Activated naive CD4-positive, alpha-beta T cell treated with anti-CD3 and anti-CD28 coated beads, Interleukin-2, amount 50 U/mL, for 16 hours (primary cell): ENCODE measurements at regions not wholly inside any gene's neighbourhood (a gene's known extent, or its start where the extent isn't known, plus 50 kb on each side); places are given as distances from the start of the nearest gene placed in this dataset.
"Not testable (repeated sequence)": the region's sequence is repeated elsewhere in the genome, so short reads cannot be mapped to it uniquely, and the experiment has no call there.

ENCODE experiments used
- DNase-seq: peaks from one replicate; pipeline ENCODE4 v3.0.0-alpha.2; 2020

DNA sequence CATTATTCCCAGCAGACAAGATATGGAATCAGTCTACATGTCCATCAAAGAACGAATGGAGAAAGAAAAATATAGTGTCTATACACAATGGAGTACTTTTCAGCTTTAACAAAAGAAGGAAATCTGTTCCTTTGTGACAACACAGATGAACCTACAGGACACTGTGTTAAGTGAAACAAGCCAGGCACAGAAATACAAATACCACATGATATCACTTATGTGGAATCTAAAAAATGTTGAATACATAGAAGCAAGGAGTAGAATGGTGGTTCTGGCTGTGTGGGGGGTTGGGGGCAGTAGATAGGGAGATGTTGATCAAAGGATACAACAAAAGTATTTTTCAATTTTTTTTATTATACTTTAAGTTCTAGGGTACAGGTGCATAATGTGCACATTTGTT lies 347.7 kb upstream of the MAP2 start:
- no peak for DNase-seq

DNA sequence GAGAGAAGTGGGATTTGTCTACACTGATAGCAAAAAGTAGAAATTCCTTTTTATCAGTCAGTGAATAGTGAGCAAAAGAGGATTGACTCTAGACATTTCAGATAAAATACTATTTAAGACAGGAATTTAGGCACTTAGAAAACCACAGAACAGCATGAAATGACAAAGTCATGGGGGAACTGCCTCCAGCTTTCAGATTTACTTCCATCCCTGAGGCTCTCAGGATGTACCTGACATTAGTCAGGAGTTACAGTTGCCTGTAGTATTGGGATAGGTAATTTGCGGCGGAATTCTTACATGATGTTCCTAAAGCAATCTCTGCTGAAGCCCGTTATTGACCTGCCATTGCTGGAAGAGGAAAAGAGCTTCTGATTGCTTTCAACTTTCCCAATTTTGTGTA lies 337.1 kb upstream of the MAP2 start:
- DNase-seq = no peak

DNA sequence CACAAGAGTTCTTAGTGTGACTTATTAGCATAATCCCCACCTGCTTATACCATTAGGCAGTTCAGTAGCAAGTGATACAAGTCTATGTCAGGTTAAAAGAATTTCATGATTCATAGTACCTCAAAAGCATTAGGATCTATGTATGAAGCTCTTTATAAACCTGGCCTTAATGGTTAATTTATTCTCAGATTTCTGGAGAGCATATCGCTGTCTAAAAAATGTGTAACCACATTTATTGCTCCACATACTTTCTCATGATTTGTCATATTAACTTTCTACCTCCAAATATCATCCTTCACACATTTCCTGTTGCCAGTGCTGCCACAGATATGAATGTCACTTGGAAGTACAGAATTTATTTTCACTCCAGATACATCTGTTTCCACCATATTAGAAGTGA lies 332.8 kb upstream of the MAP2 start:
- DNase-seq = no peak

DNA sequence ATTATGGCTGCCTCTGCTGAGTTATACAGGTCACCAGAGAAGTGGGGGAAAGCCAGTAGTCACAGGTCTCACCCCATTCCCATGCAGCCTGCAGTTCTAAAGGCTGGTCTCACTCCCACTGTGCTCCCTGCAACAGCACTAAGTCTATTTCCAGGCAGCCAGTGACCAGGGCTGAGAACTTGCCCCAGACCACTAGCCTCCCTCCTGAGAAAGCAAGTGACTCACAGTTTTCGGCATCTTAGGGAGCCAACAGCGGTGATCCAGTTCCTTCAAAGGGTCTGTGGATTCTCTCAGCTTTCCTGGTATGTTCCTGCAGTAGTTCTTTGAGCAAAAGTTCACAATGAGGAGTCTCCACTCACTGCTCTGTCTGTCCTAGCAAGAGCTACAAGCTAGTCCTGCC lies 329.6 kb upstream of the MAP2 start:
- no peak for DNase-seq

DNA sequence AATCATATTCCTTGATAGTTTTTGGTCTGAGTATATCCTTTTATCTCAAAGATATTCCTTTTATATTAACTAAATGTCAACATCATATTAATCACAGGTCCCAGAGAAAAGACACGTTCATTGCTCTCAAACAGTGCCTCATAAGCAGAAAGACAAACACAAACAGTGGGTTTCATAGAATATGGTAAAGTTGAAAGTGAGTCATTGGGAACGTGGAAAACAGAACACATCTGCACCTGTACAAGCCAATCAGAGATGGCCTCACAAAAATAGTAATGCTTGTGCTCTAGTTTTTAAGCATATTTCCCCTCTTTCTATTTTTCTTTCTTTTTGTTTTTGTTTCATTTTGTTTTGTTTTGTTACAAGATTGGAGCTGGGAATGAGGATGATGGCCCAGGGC lies 328.4 kb upstream of the MAP2 start:
- DNase-seq = no peak

DNA sequence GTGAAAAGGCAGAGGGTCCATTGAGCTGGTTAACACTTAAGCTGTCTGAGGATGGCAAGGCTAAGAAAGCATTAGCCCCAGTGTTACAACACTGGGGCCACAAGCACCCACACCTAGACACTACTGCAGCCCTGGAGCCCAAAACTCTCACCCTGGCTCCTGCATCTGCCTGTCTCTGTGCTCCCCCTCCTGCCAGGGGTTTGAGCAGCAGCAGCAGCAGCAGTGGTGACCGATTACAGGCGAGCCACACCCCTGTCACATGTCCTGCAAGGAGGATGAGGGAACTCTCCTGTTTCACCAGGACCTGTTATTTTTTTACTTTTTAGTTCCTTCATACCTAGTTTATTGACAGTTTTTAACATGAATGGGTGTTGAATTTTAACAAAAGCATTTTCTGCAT lies 326.7 kb upstream of the MAP2 start:
- DNase-seq = no peak

DNA sequence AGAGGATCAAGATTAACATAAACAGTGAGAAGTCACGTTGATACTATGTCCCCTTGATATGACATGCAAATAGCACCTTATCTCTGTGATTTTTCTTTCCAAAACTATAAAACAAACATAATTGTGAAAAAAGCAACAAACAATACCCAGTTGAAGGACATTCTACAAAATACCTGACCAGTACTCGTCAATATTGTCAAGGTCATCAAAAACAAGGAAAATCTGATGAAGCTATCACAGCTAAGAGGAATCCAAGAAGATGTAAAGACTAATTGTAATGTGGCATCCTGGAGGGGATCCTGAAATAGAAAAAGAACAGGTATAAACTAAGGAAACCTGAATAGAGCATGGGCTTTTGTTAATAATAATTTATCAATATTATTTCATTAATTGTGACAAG lies 321.5 kb upstream of the MAP2 start:
- DNase-seq = no peak

DNA sequence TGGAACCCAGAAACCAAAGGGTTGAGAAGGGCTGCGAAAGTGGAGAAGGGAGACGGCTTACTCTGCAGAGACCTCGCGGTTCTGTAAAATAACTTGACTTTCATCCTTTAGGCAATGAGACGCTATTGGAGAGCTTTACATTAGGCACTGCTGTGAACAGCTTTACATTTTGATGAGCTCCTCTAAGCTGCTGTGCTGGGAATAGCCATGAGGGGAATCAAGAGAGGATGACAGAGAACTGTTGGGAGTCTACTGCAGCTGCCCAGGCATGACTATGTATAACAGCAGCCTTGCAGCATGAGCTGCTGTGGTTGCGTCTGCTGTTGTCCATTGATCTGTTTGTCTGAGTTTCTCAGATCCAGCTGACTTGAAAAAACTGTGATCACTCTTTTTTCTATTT lies 310.8 kb upstream of the MAP2 start:
- DNase-seq = no peak

DNA sequence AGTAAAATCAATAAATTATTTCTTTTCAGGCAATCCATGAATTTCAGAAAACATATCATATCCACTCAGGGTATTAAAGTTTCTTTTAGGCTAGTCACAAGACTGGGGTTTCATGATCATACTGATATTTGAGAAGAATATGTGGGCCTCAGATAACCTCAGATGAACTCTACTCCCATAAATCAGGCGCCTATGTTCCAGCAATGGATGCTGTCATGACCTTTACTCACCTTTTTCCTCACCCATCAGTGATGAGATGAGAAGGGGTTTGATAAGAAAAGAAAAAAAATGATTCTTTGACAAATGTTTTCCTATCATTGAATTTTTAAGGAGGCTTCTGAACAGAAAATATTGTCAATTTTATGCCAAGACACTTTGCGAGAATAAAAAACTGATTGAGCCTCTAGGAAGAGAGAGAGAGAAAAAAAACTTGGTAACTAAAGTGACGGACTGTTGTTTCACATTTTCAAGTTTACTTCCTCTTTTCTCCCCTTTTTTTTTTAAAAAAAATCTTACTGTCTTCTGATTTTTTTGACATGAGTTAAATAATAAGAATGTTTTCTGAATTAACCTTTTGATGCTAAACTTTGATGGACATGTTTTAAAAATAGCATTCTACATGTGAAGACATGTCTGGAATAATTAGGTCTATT lies 309.1 kb upstream of the MAP2 start:
- no peak for DNase-seq

DNA sequence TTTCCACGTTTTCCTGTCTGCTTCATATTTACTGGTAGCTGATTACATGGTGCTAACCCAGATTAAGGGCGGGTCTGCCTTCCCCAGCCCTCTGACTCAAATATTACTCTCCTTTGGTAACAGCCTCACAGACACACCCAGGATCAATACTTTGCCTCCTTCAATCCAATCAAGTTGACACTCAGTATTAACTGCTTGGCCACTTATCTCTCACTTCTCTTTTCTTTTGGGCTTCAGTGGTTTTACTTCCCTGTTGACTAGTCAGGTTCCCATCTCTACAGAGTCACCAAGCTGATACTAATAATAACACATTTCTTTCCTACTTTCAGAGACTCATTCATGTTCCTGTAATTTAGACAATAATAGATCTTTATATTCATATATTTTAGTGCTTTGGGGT lies 302.2 kb upstream of the MAP2 start:
- no peak for DNase-seq

DNA sequence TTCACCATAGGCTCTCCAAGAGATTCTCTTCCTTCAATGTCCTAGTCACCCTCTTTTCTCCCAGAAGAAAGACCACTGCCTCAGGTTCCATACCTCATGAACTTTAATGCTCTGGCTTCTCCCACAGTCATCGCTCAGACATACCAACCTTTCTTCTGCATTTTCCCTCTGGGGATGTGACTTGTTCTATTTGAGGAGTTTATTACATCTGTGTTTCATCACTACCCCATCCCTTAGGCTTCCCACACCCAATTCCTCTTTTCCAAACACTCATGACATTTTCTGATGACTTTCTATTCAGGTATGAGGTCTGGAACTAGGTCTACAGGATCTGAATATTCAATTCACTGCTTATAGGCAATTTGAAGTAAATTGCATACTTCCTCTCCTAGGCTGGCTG lies 298.6 kb upstream of the MAP2 start:
- DNase-seq = no peak

DNA sequence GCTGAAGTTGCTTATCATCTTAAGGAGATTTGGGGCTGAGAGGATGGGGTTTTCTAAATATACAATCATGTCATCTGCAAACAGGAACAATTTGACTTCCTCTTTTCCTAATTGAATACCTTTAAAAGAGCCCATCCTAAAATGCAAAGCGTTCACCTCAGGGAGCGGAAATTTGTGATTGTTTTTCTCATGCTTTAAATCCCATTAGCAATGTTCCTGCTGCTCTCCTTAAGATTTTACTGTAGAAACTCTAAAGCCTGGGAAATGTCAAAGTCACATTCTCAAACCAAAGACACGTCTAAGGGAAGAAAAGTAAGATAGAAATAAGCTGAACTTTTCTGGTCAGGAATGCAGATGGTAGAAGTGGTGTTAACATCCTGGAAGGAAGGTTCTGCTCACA lies 285.8 kb upstream of the MAP2 start:
- DNase-seq = no peak

DNA sequence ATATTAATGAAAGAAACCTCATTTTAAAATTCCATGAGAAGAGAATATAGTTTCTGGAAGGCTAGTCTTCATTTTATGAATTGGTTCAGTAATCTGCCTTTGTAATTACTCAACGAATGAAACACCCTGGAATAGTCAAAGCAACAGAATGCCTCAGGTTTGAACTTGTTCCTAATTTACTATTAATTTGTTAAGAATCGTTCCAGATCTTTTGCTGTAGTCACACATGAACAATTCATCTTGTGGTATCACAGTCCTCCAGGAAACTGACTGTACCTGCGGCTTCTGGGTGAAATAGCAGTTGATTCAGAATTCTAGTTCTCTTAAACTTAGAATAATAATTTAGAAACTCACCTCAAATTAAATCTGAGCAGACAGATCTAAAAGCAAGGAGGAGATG lies 282.7 kb upstream of the MAP2 start:
- DNase-seq = no peak

DNA sequence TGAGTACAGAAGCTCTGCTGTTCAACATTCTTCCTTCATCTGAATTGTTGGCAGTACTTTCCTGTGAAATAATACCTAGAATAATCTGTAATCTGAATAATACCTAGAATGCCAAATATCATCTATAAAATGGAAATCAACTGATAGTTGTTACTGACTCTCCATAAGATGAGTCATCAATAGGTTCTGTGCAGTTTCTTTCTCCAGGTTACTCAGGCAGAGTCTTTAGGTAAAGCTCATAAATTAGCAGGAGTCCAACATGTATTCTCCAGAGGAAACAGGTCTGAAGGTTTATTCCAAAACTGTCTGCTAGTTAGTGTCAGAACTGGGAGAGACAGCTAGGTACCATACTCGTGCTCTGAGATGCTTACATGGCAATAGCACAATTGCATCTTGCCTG lies 282.0 kb upstream of the MAP2 start:
- no peak for DNase-seq

DNA sequence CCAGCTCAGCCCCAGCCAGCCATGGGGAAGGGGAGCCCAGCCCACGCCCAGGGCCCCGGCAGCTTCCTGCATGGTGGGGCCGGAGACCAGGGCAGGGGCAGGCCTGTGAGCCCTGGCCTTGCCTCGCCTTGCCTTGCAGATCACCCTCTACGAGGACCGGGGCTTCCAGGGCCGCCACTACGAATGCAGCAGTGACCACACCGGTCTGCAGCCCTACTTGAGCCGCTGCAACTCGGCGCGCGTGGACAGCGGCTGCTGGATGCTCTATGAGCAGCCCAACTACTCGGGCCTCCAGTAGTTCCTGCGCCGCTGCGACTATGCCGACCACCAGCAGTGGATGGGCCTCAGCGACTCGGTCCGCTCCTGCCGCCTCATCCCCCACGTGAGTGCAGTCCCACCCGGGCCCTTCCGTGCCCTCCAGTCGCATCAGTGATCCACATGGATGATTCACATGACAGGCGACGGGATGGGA lies 278.6 kb upstream of the MAP2 start:
- DNase-seq = not testable (repeated sequence)

DNA sequence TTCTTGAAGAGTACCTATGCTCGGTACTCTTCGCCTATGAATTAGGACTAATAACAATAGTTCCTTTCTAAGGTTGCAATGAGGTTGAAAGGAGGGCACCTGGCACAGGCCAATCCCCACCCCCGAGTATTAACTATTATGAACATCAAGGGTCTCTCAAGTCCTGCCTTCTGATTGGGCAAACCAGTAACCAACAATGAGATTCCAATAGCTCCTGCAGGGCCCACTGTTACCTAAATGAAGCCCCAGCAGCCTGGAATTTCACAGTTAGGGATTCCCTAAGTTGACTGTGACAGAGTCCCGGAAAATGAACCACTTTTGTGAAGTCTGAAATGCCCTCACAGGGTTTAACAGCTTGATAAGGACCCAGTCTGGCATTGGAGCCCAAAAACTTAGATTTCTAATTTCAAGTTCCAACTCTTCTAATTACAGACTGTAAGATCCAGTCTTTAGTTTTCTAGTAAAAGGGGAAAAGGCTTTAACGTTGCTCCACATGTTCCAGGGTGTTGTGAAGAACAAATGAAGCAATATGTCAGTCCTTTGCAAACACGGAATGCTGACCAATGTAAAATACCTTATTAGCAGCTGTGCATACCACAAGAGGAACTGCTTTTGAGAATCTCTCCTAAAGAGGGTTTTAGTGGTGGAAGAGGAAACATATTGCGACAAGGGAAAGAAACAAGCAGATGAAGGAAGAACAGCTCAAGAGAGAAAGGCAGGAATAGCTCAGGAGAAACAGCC lies 277.7 kb upstream of the MAP2 start:
- no peak for DNase-seq

DNA sequence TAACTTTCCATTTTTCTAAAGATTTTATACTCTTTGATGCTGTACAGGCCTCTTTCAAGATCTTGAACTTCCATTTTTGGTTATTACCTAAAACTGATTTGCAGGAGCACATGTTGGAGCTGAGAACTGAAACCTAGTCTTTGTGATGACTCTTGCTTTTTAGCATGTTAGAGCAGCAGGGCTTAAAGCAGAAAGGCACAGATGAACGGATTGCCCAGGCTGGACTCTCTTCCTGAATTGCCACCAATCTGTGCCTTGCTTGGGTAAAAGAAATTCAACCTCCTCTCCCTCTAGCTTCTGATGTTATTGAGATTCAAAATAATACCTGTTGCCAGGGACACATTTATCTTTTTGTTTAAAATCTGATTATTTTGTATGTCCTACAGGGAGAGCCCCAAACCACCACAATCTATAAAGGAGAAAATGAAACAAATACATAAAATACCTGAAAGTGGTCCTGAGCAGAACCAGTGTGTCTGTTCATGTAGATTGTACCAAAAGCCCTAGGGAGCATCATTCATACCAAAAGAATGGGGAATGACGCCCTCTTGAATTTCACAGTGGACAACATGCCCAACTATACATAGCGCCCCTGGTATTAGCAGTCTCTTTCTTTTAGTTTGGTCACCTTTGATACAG lies 277.0 kb upstream of the MAP2 start:
- no peak for DNase-seq

DNA sequence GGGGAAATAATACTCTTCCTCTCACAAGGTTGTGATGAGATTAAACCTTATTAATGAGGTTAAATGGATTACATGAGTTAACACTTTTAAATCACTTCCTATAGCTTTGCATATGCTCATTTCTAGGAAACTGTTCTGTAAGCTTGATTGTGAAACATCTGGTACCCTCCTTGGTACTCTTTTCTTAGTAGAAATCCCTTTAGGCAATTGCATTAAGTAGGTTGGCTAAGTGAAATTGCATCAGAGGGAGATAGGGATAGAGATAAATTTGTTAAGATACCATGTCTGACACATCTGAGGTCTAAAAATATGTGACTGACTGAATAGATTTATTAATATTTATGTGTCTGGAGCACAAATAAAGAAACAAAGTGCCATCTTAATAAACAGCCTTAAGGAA lies 275.9 kb upstream of the MAP2 start:
- no peak for DNase-seq

DNA sequence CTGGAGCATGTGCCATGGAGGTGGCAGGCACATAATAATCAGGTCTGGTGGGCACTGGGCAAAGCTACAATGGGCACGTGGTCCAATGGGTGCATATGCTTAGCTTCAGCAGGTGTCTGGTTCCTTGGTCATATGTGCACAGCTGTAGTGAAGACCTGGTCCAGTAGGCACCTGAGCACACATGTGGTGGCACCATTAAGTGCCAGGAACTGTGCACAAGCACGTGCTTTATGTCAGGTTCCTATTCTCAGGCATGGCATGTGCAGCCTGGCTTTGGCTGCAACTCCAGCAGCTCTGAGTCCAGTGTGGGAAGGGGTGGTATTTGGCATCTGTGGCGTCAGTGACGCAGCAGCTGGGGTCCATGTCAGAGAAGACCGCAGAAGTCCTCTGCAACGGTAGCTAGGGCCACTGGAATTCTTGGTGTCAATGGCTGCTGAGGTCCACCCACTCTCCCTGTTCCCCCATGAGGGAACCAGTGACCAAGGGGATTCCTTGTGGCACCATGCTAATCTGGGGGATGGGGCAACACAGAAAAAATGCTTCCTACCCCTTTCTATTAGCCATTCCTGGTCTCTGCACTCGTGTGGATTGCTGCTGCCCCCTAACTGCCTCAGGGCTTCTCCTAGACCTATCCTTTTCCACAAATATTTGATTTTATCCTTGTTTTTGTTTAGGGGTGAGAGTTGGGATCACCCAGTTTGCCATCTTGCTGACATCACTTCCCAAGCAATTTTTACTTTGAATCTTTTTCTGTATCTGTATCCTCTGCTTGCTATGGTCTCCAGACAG lies 262.9 kb upstream of the MAP2 start:
- no peak for DNase-seq

DNA sequence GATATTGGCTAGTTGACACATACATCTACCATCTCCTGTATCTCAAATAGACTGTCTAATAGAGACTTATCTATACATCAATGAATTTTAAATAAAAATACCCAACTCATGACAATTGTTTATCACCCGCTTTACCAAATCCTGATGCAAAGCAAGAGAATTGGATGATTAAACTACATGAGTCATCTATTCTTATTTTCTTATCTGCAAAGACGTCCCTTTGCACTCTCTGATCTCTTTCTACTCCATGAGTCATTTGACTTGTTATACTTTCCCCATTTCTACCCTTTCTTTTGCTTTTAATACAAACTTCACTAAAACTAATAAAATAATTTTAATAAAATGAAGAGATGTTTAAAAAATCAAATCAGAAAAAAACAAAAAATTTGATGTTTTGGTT lies 261.7 kb upstream of the MAP2 start:
- DNase-seq = no peak

DNA sequence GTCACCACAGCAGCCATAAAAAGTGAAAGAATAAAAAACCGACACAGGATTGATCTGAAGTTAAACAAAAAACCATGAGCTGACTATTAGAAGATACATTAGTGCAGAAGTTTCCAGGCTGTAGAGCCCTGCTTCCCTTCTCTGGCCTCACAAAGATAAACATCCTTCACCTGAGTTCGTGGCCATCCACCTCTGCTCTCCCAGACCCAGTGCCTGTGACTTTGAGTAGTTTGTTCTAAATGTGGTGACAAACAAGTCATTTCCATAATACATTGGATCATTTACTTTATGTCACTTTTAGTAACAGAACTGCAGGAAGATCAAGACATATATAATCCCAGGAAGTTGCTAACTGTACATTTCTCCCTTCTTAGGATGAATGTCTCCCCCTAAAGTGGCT lies 241.9 kb upstream of the MAP2 start:
- DNase-seq = no peak

DNA sequence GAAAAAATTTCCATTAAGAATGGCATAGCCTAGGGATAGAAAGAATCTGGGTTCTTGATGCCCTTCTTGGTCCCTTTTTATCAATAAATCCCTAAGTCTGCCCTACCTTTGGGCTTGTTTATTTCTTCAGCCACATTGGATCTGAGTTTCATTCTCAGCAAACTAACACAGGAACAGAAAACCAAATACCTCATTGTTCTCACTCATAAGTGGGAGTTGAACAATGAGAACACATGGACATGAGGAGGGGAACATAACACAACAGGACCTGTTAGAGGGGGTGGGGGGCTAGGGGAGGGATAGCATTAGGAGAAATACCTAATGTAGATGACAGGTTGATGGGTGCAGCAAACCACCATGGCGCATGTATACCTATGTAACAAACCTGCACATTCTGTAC lies 237.0 kb upstream of the MAP2 start:
- not testable (repeated sequence) for DNase-seq

DNA sequence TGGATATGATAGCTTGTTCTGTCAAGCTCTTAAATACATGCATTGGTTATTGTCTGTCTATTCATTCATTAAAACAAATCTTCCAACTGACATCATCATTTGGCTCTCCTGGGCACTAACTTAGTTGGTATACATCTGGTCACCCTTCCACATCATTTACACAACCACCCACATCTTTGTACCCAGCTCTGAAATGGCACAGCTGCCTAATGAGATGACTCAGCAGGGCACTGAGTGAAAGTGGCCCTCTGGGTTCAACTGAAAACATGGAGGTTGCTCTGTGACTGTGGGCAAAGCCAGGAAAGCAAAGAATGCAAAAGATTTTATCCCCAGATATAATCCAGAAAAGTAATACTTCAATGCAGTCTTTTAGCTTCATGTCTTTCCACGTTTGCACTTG lies 234.0 kb upstream of the MAP2 start:
- no peak for DNase-seq

DNA sequence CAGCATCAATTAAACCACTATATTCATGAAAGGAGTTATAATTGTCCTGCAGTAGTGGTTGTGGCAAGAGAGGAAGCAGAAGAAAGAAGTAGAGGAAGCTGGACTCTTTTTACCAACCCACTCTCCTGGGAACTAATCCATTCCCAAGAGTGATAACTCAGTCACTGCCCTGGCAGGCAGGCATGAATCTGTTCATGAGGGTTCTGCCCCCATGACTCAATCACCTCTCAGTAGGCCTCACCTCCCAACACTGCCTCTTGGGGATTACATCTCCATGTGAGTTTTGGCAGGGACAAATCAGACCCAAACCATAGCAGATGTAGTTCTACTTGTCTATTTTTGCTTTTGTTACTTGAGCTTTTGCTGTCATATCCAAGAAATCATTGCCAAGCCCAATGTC lies 232.7 kb upstream of the MAP2 start:
- DNase-seq = no peak
